HG03442 (cell line): ENCODE measurements at regions not wholly inside any gene's neighbourhood (a gene's known extent, or its start where the extent isn't known, plus 50 kb on each side); places are given as distances from the start of the nearest gene placed in this dataset.

Experiments used
- ATAC-seq: cut with Tn5 transposase; IDR thresholded peaks from one replicate; pipeline ENCODE4 v1.9.1; 2021; ENCODE audit warnings: mild to moderate bottlenecking, moderate library complexity; ENCODE audit not compliant: unreplicated experiment

- ATAC-seq = no peak
These were observed 50.3 kb upstream of the HMHB1 start for GRCh38 chr5:143761663-143762062.

GRCh38 chr5:143760755-143761154 is 51.2 kb upstream of the HMHB1 start:
- no peak for ATAC-seq

- ATAC-seq = peak; percentile 60
These were observed 51.8 kb upstream of the HMHB1 start for GRCh38 chr5:143760131-143760505.

- no peak for ATAC-seq
These were observed 52.4 kb upstream of the HMHB1 start for GRCh38 chr5:143759396-143760130.

GRCh38 chr5:143758750-143759149 is 53.2 kb upstream of the HMHB1 start:
- ATAC-seq = peak; percentile 63

- ATAC-seq = no peak
These were observed 53.9 kb upstream of the HMHB1 start for GRCh38 chr5:143758015-143758414.

GRCh38 chr5:143757116-143757515 is 54.8 kb upstream of the HMHB1 start:
- ATAC-seq = no peak

- ATAC-seq = no peak
These were observed 56.0 kb upstream of the HMHB1 start for GRCh38 chr5:143755966-143756365.

GRCh38 chr5:143752165-143752850 is 59.7 kb upstream of the HMHB1 start:
- no peak for ATAC-seq

GRCh38 chr5:143751342-143751741 is 60.6 kb upstream of the HMHB1 start:
- no peak for ATAC-seq

- no peak for ATAC-seq
These were observed 62.3 kb upstream of the HMHB1 start for GRCh38 chr5:143749581-143750205.

GRCh38 chr5:143748516-143748915 is 63.4 kb upstream of the HMHB1 start:
- no peak for ATAC-seq

GRCh38 chr5:143742951-143743350 is 69.0 kb upstream of the HMHB1 start:
- no peak for ATAC-seq

- ATAC-seq = no peak
These were observed 70.5 kb upstream of the HMHB1 start for GRCh38 chr5:143741421-143741820.

GRCh38 chr5:143740956-143741355 is 71.0 kb upstream of the HMHB1 start:
- no peak for ATAC-seq

GRCh38 chr5:143739746-143740145 is 72.2 kb upstream of the HMHB1 start:
- no peak for ATAC-seq

- no peak for ATAC-seq
These were observed 73.3 kb upstream of the HMHB1 start for GRCh38 chr5:143738417-143739401.

- no peak for ATAC-seq
These were observed 74.9 kb upstream of the HMHB1 start for GRCh38 chr5:143737062-143737461.

- ATAC-seq = no peak
These were observed 77.5 kb upstream of the HMHB1 start for GRCh38 chr5:143734456-143734780.

- no peak for ATAC-seq
These were observed 78.1 kb upstream of the HMHB1 start for GRCh38 chr5:143733665-143734455.
